ENCODE measurements at regions not wholly inside any gene's neighbourhood (a gene's known extent, or its start where the extent isn't known, plus 50 kb on each side); places are given as distances from the start of the nearest gene placed in this dataset.
A peak's percentile ranks its signal among the peaks of the same experiment; 100 is the strongest.

GRCh38 chr16:85971902-85972638 is 73.1 kb downstream of the IRF8 start:
- no peak for DNase-seq (ENCODE audit: low spot score)

GRCh38 chr16:85974428-85975375 is 75.7 kb downstream of the IRF8 start:
- no peak for DNase-seq (ENCODE audit: low spot score)

- peak; percentile 19 for DNase-seq (ENCODE audit: low spot score)
Observed at GRCh38 chr16:85975451-85975981, 76.6 kb downstream of the IRF8 start.

GRCh38 chr16:85978291-85978775 is 79.4 kb downstream of the IRF8 start:
- DNase-seq (ENCODE audit: low spot score) = no peak

- no peak for DNase-seq (ENCODE audit: low spot score)
Observed at GRCh38 chr16:85978976-85979375, 80.0 kb downstream of the IRF8 start.

GRCh38 chr16:85979605-85980004 is 80.6 kb downstream of the IRF8 start:
- DNase-seq (ENCODE audit: low spot score) = no peak

GRCh38 chr16:85980686-85981085 is 81.7 kb downstream of the IRF8 start:
- DNase-seq (ENCODE audit: low spot score) = no peak

GRCh38 chr16:85981826-85982562 is 83.0 kb downstream of the IRF8 start:
- DNase-seq (ENCODE audit: low spot score) = no peak

- DNase-seq (ENCODE audit: low spot score) = no peak
Observed at GRCh38 chr16:85982563-85982939, 83.6 kb downstream of the IRF8 start.

GRCh38 chr16:85983064-85983463 is 84.1 kb downstream of the IRF8 start:
- DNase-seq (ENCODE audit: low spot score) = no peak

GRCh38 chr16:85983606-85984230 is 84.8 kb downstream of the IRF8 start:
- no peak for DNase-seq (ENCODE audit: low spot score)

GRCh38 chr16:85984231-85984880 is 85.4 kb downstream of the IRF8 start:
- DNase-seq (ENCODE audit: low spot score) = no peak

- no peak for DNase-seq (ENCODE audit: low spot score)
Observed at GRCh38 chr16:85984947-85985451, 86.0 kb downstream of the IRF8 start.

- no peak for DNase-seq (ENCODE audit: low spot score)
Observed at GRCh38 chr16:85986931-85987749, 88.2 kb downstream of the IRF8 start.

- DNase-seq (ENCODE audit: low spot score) = no peak
Observed at GRCh38 chr16:85987750-85988078, 88.8 kb downstream of the IRF8 start.

GRCh38 chr16:85988306-85988705 is 89.3 kb downstream of the IRF8 start:
- no peak for DNase-seq (ENCODE audit: low spot score)

GRCh38 chr16:85988723-85989313 is 89.9 kb downstream of the IRF8 start:
- no peak for DNase-seq (ENCODE audit: low spot score)

GRCh38 chr16:85989376-85989775 is 90.4 kb downstream of the IRF8 start:
- DNase-seq (ENCODE audit: low spot score) = no peak

GRCh38 chr16:85989863-85990643 is 91.1 kb downstream of the IRF8 start:
- no peak for DNase-seq (ENCODE audit: low spot score)
